ENCODE measurements at regions not wholly inside any gene's neighbourhood (a gene's known extent, or its start where the extent isn't known, plus 50 kb on each side); places are given as distances from the start of the nearest gene placed in this dataset.
A peak's percentile ranks its signal among the peaks of the same experiment; 100 is the strongest.

DNA sequence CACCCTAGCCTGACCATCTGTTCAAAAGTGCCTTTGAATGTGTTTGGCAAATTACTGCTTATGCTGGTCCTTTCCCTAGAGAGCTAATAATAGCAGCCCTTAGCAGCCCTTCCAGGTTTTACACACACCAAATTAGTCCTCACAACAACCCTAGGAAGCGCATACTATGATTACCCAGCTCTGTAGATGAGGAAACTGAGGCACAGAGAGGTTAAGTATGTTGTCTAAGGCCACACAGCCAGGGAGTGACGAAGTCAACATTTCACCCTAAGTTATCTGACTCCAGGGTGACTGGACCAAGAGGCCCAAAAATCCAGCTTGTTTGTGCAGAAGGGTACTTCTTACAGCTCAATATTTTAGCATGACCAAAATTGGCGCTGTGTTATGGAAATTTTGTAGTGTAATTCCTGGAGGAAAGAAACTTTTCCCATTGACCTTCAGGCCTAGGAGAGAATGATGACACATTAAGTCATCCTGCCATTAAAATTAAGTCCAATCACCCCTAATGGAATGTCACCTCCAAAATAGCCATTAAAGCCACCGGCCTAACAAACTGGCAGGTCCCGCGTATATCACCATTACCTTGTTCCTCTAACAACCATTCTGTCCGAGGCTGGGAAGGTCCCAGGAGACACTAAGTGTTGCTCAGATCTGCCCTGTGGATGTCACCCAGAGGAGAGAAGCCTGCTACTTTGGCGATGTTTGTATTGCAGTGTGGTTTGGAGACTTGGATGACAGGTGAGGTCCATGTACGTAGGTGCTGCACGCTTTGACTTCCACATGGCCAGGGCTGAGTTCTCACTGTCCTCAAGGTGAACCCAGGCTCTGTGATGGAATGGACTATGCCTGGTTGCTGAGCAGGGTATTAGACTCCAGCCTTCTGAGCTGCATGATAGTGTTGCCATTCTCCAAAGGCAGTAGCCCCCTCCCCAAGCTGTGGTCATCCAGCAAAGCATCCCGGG is 258.3 kb downstream of the TOMM20 start (continued):
- no peak for TF ChIP-seq MAZ (CRISPR knock-in tag; conservative IDR thresholded peaks at IDR 0.05 in 1 of 2, IDR thresholded peaks at IDR 0.05 in 1 of 2)
- TF ChIP-seq TBL1XR1 (IDR thresholded peaks at IDR 0.05; ENCODE audit: low read length in 2 of 2): no peak
- TF ChIP-seq SRSF1 (IDR thresholded peaks at IDR 0.05; ENCODE audit: low read depth, low read length): no peak
- no peak for TF ChIP-seq CSDE1 (IDR thresholded peaks at IDR 0.05)
- TF ChIP-seq SMAD4 (CRISPR knock-in tag; conservative IDR thresholded peaks at IDR 0.05): no peak
- TF ChIP-seq, protein P1, sequence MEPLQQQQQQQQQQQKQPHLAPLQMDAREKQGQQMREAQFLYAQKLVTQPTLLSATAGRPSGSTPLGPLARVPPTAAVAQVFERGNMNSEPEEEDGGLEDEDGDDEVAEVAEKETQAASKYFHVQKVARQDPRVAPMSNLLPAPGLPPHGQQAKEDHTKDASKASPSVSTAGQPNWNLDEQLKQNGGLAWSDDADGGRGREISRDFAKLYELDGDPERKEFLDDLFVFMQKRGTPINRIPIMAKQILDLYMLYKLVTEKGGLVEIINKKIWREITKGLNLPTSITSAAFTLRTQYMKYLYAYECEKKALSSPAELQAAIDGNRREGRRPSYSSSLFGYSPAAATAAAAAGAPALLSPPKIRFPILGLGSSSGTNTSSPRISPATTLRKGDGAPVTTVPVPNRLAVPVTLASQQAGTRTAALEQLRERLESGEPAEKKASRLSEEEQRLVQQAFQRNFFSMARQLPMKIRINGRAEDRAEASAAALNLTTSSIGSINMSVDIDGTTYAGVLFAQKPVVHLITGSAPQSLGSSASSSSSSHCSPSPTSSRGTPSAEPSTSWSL (CRISPR knock-in tag; IDR thresholded peaks at IDR 0.05; ENCODE audit: borderline replicate concordance): no peak
- TF ChIP-seq, protein P2, sequence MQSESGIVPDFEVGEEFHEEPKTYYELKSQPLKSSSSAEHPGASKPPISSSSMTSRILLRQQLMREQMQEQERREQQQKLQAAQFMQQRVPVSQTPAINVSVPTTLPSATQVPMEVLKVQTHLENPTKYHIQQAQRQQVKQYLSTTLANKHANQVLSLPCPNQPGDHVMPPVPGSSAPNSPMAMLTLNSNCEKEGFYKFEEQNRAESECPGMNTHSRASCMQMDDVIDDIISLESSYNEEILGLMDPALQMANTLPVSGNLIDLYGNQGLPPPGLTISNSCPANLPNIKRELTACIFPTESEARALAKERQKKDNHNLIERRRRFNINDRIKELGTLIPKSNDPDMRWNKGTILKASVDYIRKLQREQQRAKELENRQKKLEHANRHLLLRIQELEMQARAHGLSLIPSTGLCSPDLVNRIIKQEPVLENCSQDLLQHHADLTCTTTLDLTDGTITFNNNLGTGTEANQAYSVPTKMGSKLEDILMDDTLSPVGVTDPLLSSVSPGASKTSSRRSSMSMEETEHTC (IDR thresholded peaks at IDR 0.05): no peak
- no peak for TF ChIP-seq ZZZ3 (IDR thresholded peaks at IDR 0.05)
- no peak for TF ChIP-seq POLR2H (tag; IDR thresholded peaks at IDR 0.05; ENCODE audit: low read depth)
- TF ChIP-seq ZNF282 (CRISPR knock-in tag; IDR thresholded peaks at IDR 0.05): no peak
- no peak for TF ChIP-seq NR1H2 (CRISPR knock-in tag; IDR thresholded peaks at IDR 0.05)
- 0 out of 4 replicates have a peak, but pooled peaks of 1 of the 2 experiments have one; percentile 49 for TF ChIP-seq FOXA3 (CRISPR knock-in tag; conservative IDR thresholded peaks at IDR 0.05 in 1 of 2, IDR thresholded peaks at IDR 0.05 in 1 of 2)
- no peak for TF ChIP-seq TAL1 (IDR thresholded peaks at IDR 0.05)
- TF ChIP-seq CEBPG (CRISPR knock-in tag; IDR thresholded peaks at IDR 0.05): no peak
- TF ChIP-seq CEBPG (tag; conservative IDR thresholded peaks at IDR 0.05 in 1 of 2, IDR thresholded peaks at IDR 0.05 in 1 of 2): 0 out of 4 replicates have a peak, but pooled peaks of 1 of the 2 experiments have one; percentile 11
- no peak for TF ChIP-seq HNRNPUL1 (IDR thresholded peaks at IDR 0.05; ENCODE audit: low read length)
- no peak for TF ChIP-seq IFI16 (CRISPR knock-in tag; IDR thresholded peaks at IDR 0.05)
- no peak for TF ChIP-seq HMG20A (CRISPR knock-in tag; conservative IDR thresholded peaks at IDR 0.05)
- no peak for TF ChIP-seq TCF3 (CRISPR knock-in tag; IDR thresholded peaks at IDR 0.05)
- TF ChIP-seq HIVEP1 (CRISPR knock-in tag; IDR thresholded peaks at IDR 0.05): no peak
- TF ChIP-seq, protein P3, sequence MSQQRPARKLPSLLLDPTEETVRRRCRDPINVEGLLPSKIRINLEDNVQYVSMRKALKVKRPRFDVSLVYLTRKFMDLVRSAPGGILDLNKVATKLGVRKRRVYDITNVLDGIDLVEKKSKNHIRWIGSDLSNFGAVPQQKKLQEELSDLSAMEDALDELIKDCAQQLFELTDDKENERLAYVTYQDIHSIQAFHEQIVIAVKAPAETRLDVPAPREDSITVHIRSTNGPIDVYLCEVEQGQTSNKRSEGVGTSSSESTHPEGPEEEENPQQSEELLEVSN (IDR thresholded peaks at IDR 0.05; ENCODE audit: borderline replicate concordance in 1 of 2, extremely low read depth in 1 of 2, insufficient read depth in 1 of 2, insufficient read length in 1 of 2, low read depth in 1 of 2, low read length in 1 of 2, poor library complexity in 1 of 2, severe bottlenecking in 1 of 2): no peak
- no peak for TF ChIP-seq RBM14 (IDR thresholded peaks at IDR 0.05; ENCODE audit: borderline replicate concordance, insufficient read depth, low read depth, low read length)
- no peak for TF ChIP-seq ETV5 (CRISPR knock-in tag; IDR thresholded peaks at IDR 0.05; ENCODE audit: low read depth)

All from K562 (cell line).